GM12878 (cell line): ENCODE measurements at regions not wholly inside any gene's neighbourhood (a gene's known extent, or its start where the extent isn't known, plus 50 kb on each side); places are given as distances from the start of the nearest gene placed in this dataset.

Experiments used
- ATAC-seq: fragments of 200-7000 bp; cut with Tn5 transposase; 3 replicates; pipeline ENCODE4 v1.9.1; 2020; ENCODE audit warnings: mild to moderate bottlenecking, moderate library complexity
- BruUV-seq: library from RNA; stranded (reverse); fragments of 400-500 nt; replicated peaks from 2 replicates; lab custom pipeline; 2021; lab: Mats Ljungman, UMichigan
- CTCF ChIA-PET: fragments of 300-600 bp; sonication (Branson Sonifier 250); formaldehyde crosslinking; extraction: SDS; loops from one replicate; lab custom pipeline; 2021; ENCODE audit warnings: inconsistent platforms; lab: Yijun Ruan, JAX
- POLR2A ChIA-PET: fragments of 350-600 bp; formaldehyde crosslinking; extraction: SDS; loops from one replicate; lab custom pipeline; 2021; ENCODE audit warnings: inconsistent platforms; lab: Charles Lee
- RAD21 ChIA-PET: fragments of 300-600 bp; sonication (Branson Sonifier 250); formaldehyde crosslinking; loops from one replicate; lab custom pipeline; 2023; ENCODE audit warnings: antibody characterized with exemption; ENCODE audit not compliant: unreplicated experiment; lab: Charles Lee
- SMC1A ChIA-PET: fragments of 300-600 bp; sonication (Branson Sonifier 250); formaldehyde crosslinking; loops from one replicate; lab custom pipeline; 2023; ENCODE audit not compliant: unreplicated experiment, uncharacterized antibody; lab: Charles Lee
- DNase-seq: peaks from one replicate; pipeline ENCODE4 v3.0.0-alpha.2; 2011; ENCODE audit warnings: low read depth, low spot score
- FAIRE-seq: peaks from 3 replicates; lab custom pipeline; 2011; peaks lifted over from hg19 to GRCh38; lab: Jason Lieb, UNC
- H2AFZ ChIP-seq: 2 replicates; pipeline ENCODE4 v1.6.0; 2011; ENCODE audit warnings: low read depth, low read length, control low read depth; ENCODE audit not compliant: control insufficient read depth
- H3K27ac ChIP-seq: 2 replicates; pipeline ENCODE4 v1.5.1; 2011; ENCODE audit warnings: control low read depth; ENCODE audit not compliant: control insufficient read depth, insufficient read depth
- H3K27me3 ChIP-seq, 2 experiments: replicated peaks in 1 of 2; 2 replicates each; pipeline versions ENCODE4 v1.6.0 to v1.6.1; 2011; ENCODE audit warnings: low read length in 1 of 2; ENCODE audit not compliant: control insufficient read depth in 2 of 2, insufficient read depth in 2 of 2
- H3K36me3 ChIP-seq, 2 experiments: 2 replicates each; pipeline ENCODE4 v1.5.1; 2011; ENCODE audit warnings: low read length in 1 of 2; ENCODE audit not compliant: control insufficient read depth in 2 of 2, insufficient read depth in 2 of 2
- H3K4me1 ChIP-seq: 2 replicates; pipeline ENCODE4 v1.6.1; 2011; ENCODE audit warnings: mild to moderate bottlenecking, low read length, moderate library complexity, mixed read lengths; ENCODE audit not compliant: control insufficient read depth, insufficient read depth
- H3K4me2 ChIP-seq: 2 replicates; pipeline ENCODE4 v1.6.0; 2011; ENCODE audit warnings: control low read depth; ENCODE audit not compliant: control insufficient read depth, insufficient read depth
- H3K4me3 ChIP-seq: fragments of 200-600 bp; sonication (generic); 2 replicates; pipeline ENCODE4 v1.5.1; 2016
- H3K79me2 ChIP-seq: 2 replicates; pipeline ENCODE4 v1.6.0; 2011; ENCODE audit warnings: low read length; ENCODE audit not compliant: control insufficient read depth, insufficient read depth
- H3K9ac ChIP-seq: 2 replicates; pipeline ENCODE4 v1.8.0; 2011; ENCODE audit warnings: low read length, control low read depth, mixed read lengths; ENCODE audit not compliant: control insufficient read depth, insufficient read depth
- H3K9me3 ChIP-seq: replicated peaks from 3 replicates; pipeline ENCODE4 v1.5.1; 2011; ENCODE audit warnings: mild to moderate bottlenecking, low read length; ENCODE audit not compliant: control insufficient read depth, insufficient read depth
- H4K20me1 ChIP-seq: 2 replicates; pipeline ENCODE4 v1.6.0; 2011; ENCODE audit not compliant: control insufficient read depth, insufficient read depth
- E4F1 ChIP-seq: fragments of 450-650 bp; IDR thresholded peaks from 2 replicates; pipeline ENCODE4 v1.6.1; 2018; ENCODE audit warnings: borderline replicate concordance, mild to moderate bottlenecking; ENCODE audit not compliant: partially characterized antibody
- EED ChIP-seq: sonication (generic); IDR thresholded peaks from 2 replicates; pipeline ENCODE4 v1.6.1; 2016; ENCODE audit warnings: antibody characterized with exemption, low read depth
- EGR1 ChIP-seq, 2 experiments: IDR thresholded peaks; 1 replicate in 1 of 2; 2 replicates in 1 of 2; pipeline ENCODE4 v1.6.1; 2011 to 2012; ENCODE audit warnings: low read depth in 2 of 2, low read length in 2 of 2, borderline replicate concordance in 1 of 2, mild to moderate bottlenecking in 1 of 2, moderate library complexity in 1 of 2
- FOXM1 ChIP-seq: IDR thresholded peaks from 2 replicates; pipeline ENCODE4 v1.6.1; 2012; ENCODE audit warnings: low read depth, mild to moderate bottlenecking, inconsistent platforms, low read length, moderate library complexity
- LARP7 ChIP-seq: fragments of 450-650 bp; IDR thresholded peaks from 2 replicates; pipeline ENCODE4 v1.6.1; 2017; ENCODE audit warnings: mild to moderate bottlenecking
- NBN ChIP-seq: fragments of 450-650 bp; IDR thresholded peaks from 2 replicates; pipeline ENCODE4 v1.6.1; 2016
- POLR2AphosphoS2 ChIP-seq: IDR thresholded peaks from 2 replicates; pipeline ENCODE4 v1.6.1; 2011; ENCODE audit warnings: low read depth, mild to moderate bottlenecking, low read length, improper control_type of control experiment, moderate library complexity
- POLR2AphosphoS5 ChIP-seq: IDR thresholded peaks from 2 replicates; pipeline ENCODE4 v1.6.1; 2011; ENCODE audit warnings: mild to moderate bottlenecking, low read length, inconsistent platforms
- RFX5 ChIP-seq: IDR thresholded peaks from 2 replicates; pipeline ENCODE4 v1.6.1; 2011; ENCODE audit warnings: low read depth, low read length, improper control_type of control experiment
- SMAD5 ChIP-seq: IDR thresholded peaks from 2 replicates; pipeline ENCODE4 v1.6.1; 2016; ENCODE audit warnings: antibody characterized with exemption, low read depth
- TARDBP ChIP-seq: IDR thresholded peaks from 2 replicates; pipeline ENCODE4 v1.6.1; 2016; ENCODE audit warnings: borderline replicate concordance
- WGBS: methylation state at CpG from one replicate; pipeline ENCODE4 v1.1.6; 2016; ENCODE audit warnings: low lambda C conversion rate; ENCODE audit not compliant: insufficient replicate concordance, insufficient coverage; ENCODE audit errors: missing lambda C conversion rate; 5-methylcytosine and 5-hydroxymethylcytosine counted together
- in situ Hi-C: fragments of 300-500 bp; cut with MboI; formaldehyde crosslinking; loops from 9 replicates; pipeline ENCODE4 v1.14.3; 2018; ENCODE audit warnings: mixed read lengths
- intact Hi-C: fragments of 100-400 bp; cut with micrococcal nuclease; formaldehyde crosslinking; loops from one replicate; pipeline ENCODE4 v1.14.2; 2022; ENCODE audit not compliant: unreplicated experiment
- TF ChIP-seq, protein P1 (sequence below): fragments of 450-650 bp; IDR thresholded peaks from 2 replicates; pipeline ENCODE4 v1.6.1; 2017; ENCODE audit warnings: borderline replicate concordance
- TF ChIP-seq, protein P2 (sequence below): fragments of 450-650 bp; IDR thresholded peaks from 2 replicates; pipeline ENCODE4 v1.6.1; 2017; ENCODE audit warnings: mild to moderate bottlenecking

- TF ChIP-seq E4F1 (no peak), LARP7 (no peak), EGR1 (IDR thresholded peaks at IDR 0.05; ENCODE audit: borderline replicate concordance in 1 of 2, low read depth in 2 of 2, low read length in 2 of 2) (no peak)
Observed at GRCh38 chr5:68995845-68996545, 97.8 kb upstream of the SLC30A5 start (continued).

DNA sequence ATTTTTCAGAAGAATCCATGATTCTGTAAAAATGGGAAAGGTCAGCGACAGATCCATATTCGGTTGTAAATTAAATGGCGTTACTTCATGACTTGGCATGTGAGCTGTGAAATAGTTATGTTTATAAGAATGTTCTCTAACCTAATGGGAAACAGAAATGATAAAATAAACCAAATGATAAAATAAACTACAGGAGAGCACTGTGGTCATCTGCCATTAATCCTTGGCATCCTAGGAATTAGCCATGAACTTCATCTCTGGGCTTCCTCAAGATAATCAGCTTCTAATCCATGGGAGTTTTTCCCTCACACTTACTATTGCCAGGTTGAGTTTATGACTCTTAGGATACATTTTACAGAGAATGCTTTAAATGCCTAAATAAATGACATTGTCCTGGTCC is 94.6 kb upstream of the SLC30A5 start:
- no peak for ATAC-seq
- H3K79me2 ChIP-seq, result no peaks in the 10 kb centered on the region
- H3K36me3 ChIP-seq, result no peaks in the 10 kb centered on the region
- no peak for FAIRE-seq
- no peak overlapping the region for H2AFZ ChIP-seq
- H3K4me2 ChIP-seq, result no peak overlapping the region
- no peak overlapping the region for H3K4me3 ChIP-seq
- H4K20me1 ChIP-seq, result no peaks in the 10 kb centered on the region
- ChIA-PET SMC1A (interaction anchor here (0.6 kb wide), 1 partner anchor 18 kb away, joined by 4 read pairs; no protein-coding TSS in a partner anchor), POLR2A (no interaction called here), CTCF (interaction anchor here (1.1 to 1.2 kb wide), 2 partner anchors 9 to 25 kb away, joined by 3 to 5 read pairs; no protein-coding TSS in a partner anchor), RAD21 (no interaction called here)
- H3K27me3 ChIP-seq, result no peaks in the 10 kb centered on the region; a peak in 1 of 4 replicates
- in situ Hi-C loops, result loop anchor here (25.0 kb wide), 1 partner anchor 1762 kb away; no protein-coding TSS in a partner anchor
- H3K27ac ChIP-seq, result no peak overlapping the region
- WGBS, result 98% methylated on average over 3 of the region's 3 CpGs
- H3K4me1 ChIP-seq, result peaks cover 6% of the 10 kb centered on the region
- no peak for DNase-seq
- intact Hi-C loops, result no loop called here
- no peak overlapping the region for H3K9ac ChIP-seq
- no TSS peak for BruUV-seq
- H3K9me3 ChIP-seq, result no peaks in the 10 kb centered on the region
- no peak for TF ChIP-seq POLR2AphosphoS5
- TF ChIP-seq FOXM1, result no peak
- TF ChIP-seq EED, result no peak
- no peak for TF ChIP-seq SMAD5
- no peak for TF ChIP-seq POLR2AphosphoS2
- TF ChIP-seq, protein P1, sequence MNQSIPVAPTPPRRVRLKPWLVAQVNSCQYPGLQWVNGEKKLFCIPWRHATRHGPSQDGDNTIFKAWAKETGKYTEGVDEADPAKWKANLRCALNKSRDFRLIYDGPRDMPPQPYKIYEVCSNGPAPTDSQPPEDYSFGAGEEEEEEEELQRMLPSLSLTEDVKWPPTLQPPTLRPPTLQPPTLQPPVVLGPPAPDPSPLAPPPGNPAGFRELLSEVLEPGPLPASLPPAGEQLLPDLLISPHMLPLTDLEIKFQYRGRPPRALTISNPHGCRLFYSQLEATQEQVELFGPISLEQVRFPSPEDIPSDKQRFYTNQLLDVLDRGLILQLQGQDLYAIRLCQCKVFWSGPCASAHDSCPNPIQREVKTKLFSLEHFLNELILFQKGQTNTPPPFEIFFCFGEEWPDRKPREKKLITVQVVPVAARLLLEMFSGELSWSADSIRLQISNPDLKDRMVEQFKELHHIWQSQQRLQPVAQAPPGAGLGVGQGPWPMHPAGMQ, result no peak
- no peak for TF ChIP-seq NBN
- TF ChIP-seq TARDBP, result no peak
- TF ChIP-seq, protein P2, sequence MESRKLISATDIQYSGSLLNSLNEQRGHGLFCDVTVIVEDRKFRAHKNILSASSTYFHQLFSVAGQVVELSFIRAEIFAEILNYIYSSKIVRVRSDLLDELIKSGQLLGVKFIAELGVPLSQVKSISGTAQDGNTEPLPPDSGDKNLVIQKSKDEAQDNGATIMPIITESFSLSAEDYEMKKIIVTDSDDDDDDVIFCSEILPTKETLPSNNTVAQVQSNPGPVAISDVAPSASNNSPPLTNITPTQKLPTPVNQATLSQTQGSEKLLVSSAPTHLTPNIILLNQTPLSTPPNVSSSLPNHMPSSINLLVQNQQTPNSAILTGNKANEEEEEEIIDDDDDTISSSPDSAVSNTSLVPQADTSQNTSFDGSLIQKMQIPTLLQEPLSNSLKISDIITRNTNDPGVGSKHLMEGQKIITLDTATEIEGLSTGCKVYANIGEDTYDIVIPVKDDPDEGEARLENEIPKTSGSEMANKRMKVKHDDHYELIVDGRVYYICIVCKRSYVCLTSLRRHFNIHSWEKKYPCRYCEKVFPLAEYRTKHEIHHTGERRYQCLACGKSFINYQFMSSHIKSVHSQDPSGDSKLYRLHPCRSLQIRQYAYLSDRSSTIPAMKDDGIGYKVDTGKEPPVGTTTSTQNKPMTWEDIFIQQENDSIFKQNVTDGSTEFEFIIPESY, result no peak
- TF ChIP-seq RFX5, result no peak
